ENCODE measurements at regions not wholly inside any gene's neighbourhood (a gene's known extent, or its start where the extent isn't known, plus 50 kb on each side); places are given as distances from the start of the nearest gene placed in this dataset.

GRCh38 chr4:124519196-124519595 is 193.3 kb downstream of the ANKRD50 start:
- DNase-seq, result no peak
- Histone ChIP-seq H3K36me3 (replicated peaks; ENCODE audit: insufficient read depth, low read length) (no peaks in the 10 kb centered on the region), H3K4me3 (ENCODE audit: low read length) (no peak overlapping the region), H3K9me3 (replicated peaks; ENCODE audit: insufficient read depth, low read length) (no peaks in the 10 kb centered on the region), H3K9me2 (replicated peaks; ENCODE audit: insufficient read depth, low read length) (no peaks in the 10 kb centered on the region), H3K4me1 (ENCODE audit: low read length) (no peaks in the 10 kb centered on the region), H2AFZ (ENCODE audit: low read length) (no peak overlapping the region), H3K27ac (ENCODE audit: low read length) (no peak overlapping the region), H3K79me2 (ENCODE audit: low read length) (no peaks in the 10 kb centered on the region), H4K20me1 (ENCODE audit: insufficient read depth, low read length) (no peaks in the 10 kb centered on the region), H3K27me3 (replicated peaks; ENCODE audit: insufficient read depth, low read length) (no peaks in the 10 kb centered on the region), H3F3A (ENCODE audit: insufficient read depth, low read length) (no peaks in the 10 kb centered on the region), H3K4me2 (ENCODE audit: low read depth, low read length) (no peak overlapping the region), H3K9ac (ENCODE audit: low read length) (no peak overlapping the region)
- TF ChIP-seq EZH2 (optimal IDR thresholded peaks at IDR 0.05; ENCODE audit: low read depth, low read length), result no peak
- TF ChIP-seq EZH2phosphoT487 (IDR thresholded peaks at IDR 0.05; ENCODE audit: low read length), result no peak
- no peak for TF ChIP-seq CTCF (IDR thresholded peaks at IDR 0.05; ENCODE audit: low read length)

GRCh38 chr4:124523816-124524215 is 188.7 kb downstream of the ANKRD50 start:
- Histone ChIP-seq H3K79me2 (ENCODE audit: low read length) (no peaks in the 10 kb centered on the region), H3K27me3 (replicated peaks; ENCODE audit: insufficient read depth, low read length) (no peaks in the 10 kb centered on the region), H3K4me3 (ENCODE audit: low read length) (no peak overlapping the region), H3K27ac (ENCODE audit: low read length) (no peak overlapping the region), H3K36me3 (replicated peaks; ENCODE audit: insufficient read depth, low read length) (no peaks in the 10 kb centered on the region), H3K4me2 (ENCODE audit: low read depth, low read length) (no peak overlapping the region), H3K9me3 (replicated peaks; ENCODE audit: insufficient read depth, low read length) (no peaks in the 10 kb centered on the region), H3K9ac (ENCODE audit: low read length) (no peak overlapping the region), H3K4me1 (ENCODE audit: low read length) (no peaks in the 10 kb centered on the region), H3F3A (ENCODE audit: insufficient read depth, low read length) (no peaks in the 10 kb centered on the region), H3K9me2 (replicated peaks; ENCODE audit: insufficient read depth, low read length) (no peaks in the 10 kb centered on the region), H4K20me1 (ENCODE audit: insufficient read depth, low read length) (no peaks in the 10 kb centered on the region), H2AFZ (ENCODE audit: low read length) (no peak overlapping the region)
- TF ChIP-seq CTCF (IDR thresholded peaks at IDR 0.05; ENCODE audit: low read length), result no peak
- no peak for TF ChIP-seq EZH2 (optimal IDR thresholded peaks at IDR 0.05; ENCODE audit: low read depth, low read length)
- no peak for DNase-seq

GRCh38 chr4:124525524-124525923 is 187.0 kb downstream of the ANKRD50 start:
- Histone ChIP-seq H3K9me3 (replicated peaks; ENCODE audit: insufficient read depth, low read length) (no peaks in the 10 kb centered on the region), H4K20me1 (ENCODE audit: insufficient read depth, low read length) (no peaks in the 10 kb centered on the region), H3K9ac (ENCODE audit: low read length) (no peak overlapping the region), H3K79me2 (ENCODE audit: low read length) (no peaks in the 10 kb centered on the region), H3F3A (ENCODE audit: insufficient read depth, low read length) (no peaks in the 10 kb centered on the region), H3K9me2 (replicated peaks; ENCODE audit: insufficient read depth, low read length) (no peaks in the 10 kb centered on the region), H3K4me2 (ENCODE audit: low read depth, low read length) (no peak overlapping the region), H3K27ac (ENCODE audit: low read length) (no peak overlapping the region), H3K36me3 (replicated peaks; ENCODE audit: insufficient read depth, low read length) (no peaks in the 10 kb centered on the region), H3K4me3 (ENCODE audit: low read length) (no peak overlapping the region), H3K27me3 (replicated peaks; ENCODE audit: insufficient read depth, low read length) (no peaks in the 10 kb centered on the region), H2AFZ (ENCODE audit: low read length) (no peak overlapping the region), H3K4me1 (ENCODE audit: low read length) (no peaks in the 10 kb centered on the region)
- no peak for DNase-seq
- no peak for TF ChIP-seq CTCF (IDR thresholded peaks at IDR 0.05; ENCODE audit: low read length)
- no peak for TF ChIP-seq EZH2phosphoT487 (IDR thresholded peaks at IDR 0.05; ENCODE audit: low read length)
- TF ChIP-seq EZH2 (optimal IDR thresholded peaks at IDR 0.05; ENCODE audit: low read depth, low read length), result no peak

Data from MM.1S (cell line).